ENCODE measurements at regions not wholly inside any gene's neighbourhood (a gene's known extent, or its start where the extent isn't known, plus 50 kb on each side); places are given as distances from the start of the nearest gene placed in this dataset.

DNA sequence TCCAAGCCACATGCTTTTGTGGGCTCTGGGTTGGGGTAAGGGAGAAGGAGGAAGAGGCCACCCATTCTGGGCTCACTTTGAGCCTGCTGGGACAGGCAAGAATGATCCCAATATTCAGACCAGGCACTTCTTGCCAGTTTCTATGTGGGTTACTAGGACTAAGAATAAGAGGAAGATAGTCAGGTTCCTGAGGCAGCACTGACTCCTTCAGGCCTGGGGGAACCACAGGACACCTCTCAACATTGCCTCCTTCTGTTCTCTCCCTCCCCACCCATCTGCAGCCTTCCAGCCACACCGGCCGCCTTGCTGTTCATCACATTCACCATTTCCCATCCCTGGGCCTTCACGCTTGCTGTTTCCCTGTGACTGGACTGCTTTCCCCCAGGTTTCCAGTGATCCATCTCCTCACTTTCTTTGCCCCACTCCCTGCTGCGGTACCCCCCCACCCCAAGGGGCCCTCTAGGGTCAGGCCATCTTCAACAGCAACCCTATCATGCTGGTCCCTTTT is 69.2 kb upstream of the SIRPA start:
- TF ChIP-seq, protein P1, sequence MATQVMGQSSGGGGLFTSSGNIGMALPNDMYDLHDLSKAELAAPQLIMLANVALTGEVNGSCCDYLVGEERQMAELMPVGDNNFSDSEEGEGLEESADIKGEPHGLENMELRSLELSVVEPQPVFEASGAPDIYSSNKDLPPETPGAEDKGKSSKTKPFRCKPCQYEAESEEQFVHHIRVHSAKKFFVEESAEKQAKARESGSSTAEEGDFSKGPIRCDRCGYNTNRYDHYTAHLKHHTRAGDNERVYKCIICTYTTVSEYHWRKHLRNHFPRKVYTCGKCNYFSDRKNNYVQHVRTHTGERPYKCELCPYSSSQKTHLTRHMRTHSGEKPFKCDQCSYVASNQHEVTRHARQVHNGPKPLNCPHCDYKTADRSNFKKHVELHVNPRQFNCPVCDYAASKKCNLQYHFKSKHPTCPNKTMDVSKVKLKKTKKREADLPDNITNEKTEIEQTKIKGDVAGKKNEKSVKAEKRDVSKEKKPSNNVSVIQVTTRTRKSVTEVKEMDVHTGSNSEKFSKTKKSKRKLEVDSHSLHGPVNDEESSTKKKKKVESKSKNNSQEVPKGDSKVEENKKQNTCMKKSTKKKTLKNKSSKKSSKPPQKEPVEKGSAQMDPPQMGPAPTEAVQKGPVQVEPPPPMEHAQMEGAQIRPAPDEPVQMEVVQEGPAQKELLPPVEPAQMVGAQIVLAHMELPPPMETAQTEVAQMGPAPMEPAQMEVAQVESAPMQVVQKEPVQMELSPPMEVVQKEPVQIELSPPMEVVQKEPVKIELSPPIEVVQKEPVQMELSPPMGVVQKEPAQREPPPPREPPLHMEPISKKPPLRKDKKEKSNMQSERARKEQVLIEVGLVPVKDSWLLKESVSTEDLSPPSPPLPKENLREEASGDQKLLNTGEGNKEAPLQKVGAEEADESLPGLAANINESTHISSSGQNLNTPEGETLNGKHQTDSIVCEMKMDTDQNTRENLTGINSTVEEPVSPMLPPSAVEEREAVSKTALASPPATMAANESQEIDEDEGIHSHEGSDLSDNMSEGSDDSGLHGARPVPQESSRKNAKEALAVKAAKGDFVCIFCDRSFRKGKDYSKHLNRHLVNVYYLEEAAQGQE (IDR thresholded peaks at IDR 0.05; ENCODE audit: low read depth): no peak
- TF ChIP-seq TEAD4 (IDR thresholded peaks at IDR 0.05) (no peak), TCF12 (IDR thresholded peaks at IDR 0.05; ENCODE audit: low read depth) (no peak), EP300 (IDR thresholded peaks at IDR 0.05; ENCODE audit: borderline replicate concordance) (no peak), TAF1 (IDR thresholded peaks at IDR 0.05; ENCODE audit: low read depth) (no peak), NFIC (IDR thresholded peaks at IDR 0.05) (no peak), YY1 (IDR thresholded peaks at IDR 0.05; ENCODE audit: low read depth) (no peak), FOXM1 (IDR thresholded peaks at IDR 0.05; ENCODE audit: borderline replicate concordance, low read depth) (no peak), EGR1 (IDR thresholded peaks at IDR 0.05) (no peak), RAD21 (IDR thresholded peaks at IDR 0.05; ENCODE audit: low read depth) (no peak)
- TF ChIP-seq, protein P2, sequence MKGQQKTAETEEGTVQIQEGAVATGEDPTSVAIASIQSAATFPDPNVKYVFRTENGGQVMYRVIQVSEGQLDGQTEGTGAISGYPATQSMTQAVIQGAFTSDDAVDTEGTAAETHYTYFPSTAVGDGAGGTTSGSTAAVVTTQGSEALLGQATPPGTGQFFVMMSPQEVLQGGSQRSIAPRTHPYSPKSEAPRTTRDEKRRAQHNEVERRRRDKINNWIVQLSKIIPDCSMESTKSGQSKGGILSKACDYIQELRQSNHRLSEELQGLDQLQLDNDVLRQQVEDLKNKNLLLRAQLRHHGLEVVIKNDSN (IDR thresholded peaks at IDR 0.05): no peak
- TF ChIP-seq, protein P3, sequence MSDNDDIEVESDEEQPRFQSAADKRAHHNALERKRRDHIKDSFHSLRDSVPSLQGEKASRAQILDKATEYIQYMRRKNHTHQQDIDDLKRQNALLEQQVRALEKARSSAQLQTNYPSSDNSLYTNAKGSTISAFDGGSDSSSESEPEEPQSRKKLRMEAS (IDR thresholded peaks at IDR 0.05): no peak
